H9 (cell line): ENCODE measurements at regions not wholly inside any gene's neighbourhood (a gene's known extent, or its start where the extent isn't known, plus 50 kb on each side); places are given as distances from the start of the nearest gene placed in this dataset.

Experiments used
- DNase-seq: peaks from one replicate; pipeline ENCODE4 v3.0.0-alpha.2; 2017
- H2AFZ ChIP-seq: one replicate; pipeline ENCODE4 v1.6.1; 2013; ENCODE audit warnings: mild to moderate bottlenecking, low read length, control low read depth, moderate library complexity
- H2AK5ac ChIP-seq: 2 replicates; pipeline ENCODE4 v1.6.1; 2013; ENCODE audit warnings: low read length, control low read depth, mixed read lengths; ENCODE audit not compliant: insufficient read length
- H2BK120ac ChIP-seq: one replicate; pipeline ENCODE4 v1.6.1; 2013; ENCODE audit warnings: low read depth, mild to moderate bottlenecking, low read length, control low read depth, inconsistent platforms; ENCODE audit not compliant: poor library complexity, severe bottlenecking
- H2BK12ac ChIP-seq: 2 replicates; pipeline ENCODE4 v1.6.1; 2013; ENCODE audit warnings: low read length, control low read depth, mixed read lengths, low read depth; ENCODE audit not compliant: insufficient read length
- H2BK15ac ChIP-seq: 2 replicates; pipeline ENCODE4 v1.6.1; 2013; ENCODE audit warnings: low read depth, low read length, control low read depth
- H2BK20ac ChIP-seq: one replicate; pipeline ENCODE4 v1.6.1; 2013; ENCODE audit warnings: low read depth, mild to moderate bottlenecking, low read length, control low read depth, inconsistent platforms; ENCODE audit not compliant: poor library complexity, severe bottlenecking
- H2BK5ac ChIP-seq: 2 replicates; pipeline ENCODE4 v1.6.1; 2013; ENCODE audit warnings: low read length, control low read depth, mixed read lengths; ENCODE audit not compliant: insufficient read length
- H3K14ac ChIP-seq: 2 replicates; pipeline ENCODE4 v1.6.1; 2013; ENCODE audit warnings: low read length, control low read depth; ENCODE audit not compliant: insufficient read depth
- H3K18ac ChIP-seq: 2 replicates; pipeline ENCODE4 v1.6.1; 2013; ENCODE audit warnings: low read depth, mild to moderate bottlenecking, mixed read lengths, low read length, control low read depth; ENCODE audit not compliant: insufficient read length
- H3K23ac ChIP-seq: 2 replicates; pipeline ENCODE4 v1.6.1; 2013; ENCODE audit warnings: low read length, control low read depth, mixed read lengths, low read depth; ENCODE audit not compliant: insufficient read length
- H3K23me2 ChIP-seq: 2 replicates; pipeline ENCODE4 v1.6.1; 2013; ENCODE audit warnings: low read depth, mild to moderate bottlenecking, mixed read lengths, low read length, control low read depth; ENCODE audit not compliant: insufficient read length, poor library complexity, severe bottlenecking
- H3K27ac ChIP-seq: 2 replicates; pipeline ENCODE4 v1.5.1; 2013; ENCODE audit warnings: low read length, control low read depth, mixed read lengths, low read depth; ENCODE audit not compliant: insufficient read length
- H3K27me3 ChIP-seq: 2 replicates; pipeline ENCODE4 v1.6.1; 2013; ENCODE audit warnings: low read length, control low read depth, inconsistent platforms; ENCODE audit not compliant: insufficient read depth
- H3K4ac ChIP-seq: 2 replicates; pipeline ENCODE4 v1.6.1; 2013; ENCODE audit warnings: low read depth, mild to moderate bottlenecking, control low read depth, inconsistent platforms, low read length, moderate library complexity
- H3K4me1 ChIP-seq: 2 replicates; pipeline ENCODE4 v1.6.1; 2013; ENCODE audit warnings: low read length, control low read depth, inconsistent platforms; ENCODE audit not compliant: insufficient read depth
- H3K4me2 ChIP-seq: 2 replicates; pipeline ENCODE4 v1.6.1; 2013; ENCODE audit warnings: low read length, control low read depth, mixed read lengths; ENCODE audit not compliant: insufficient read length, insufficient read depth
- H3K56ac ChIP-seq: 2 replicates; pipeline ENCODE4 v1.6.1; 2013; ENCODE audit warnings: low read depth, mild to moderate bottlenecking, mixed read lengths, low read length, control low read depth; ENCODE audit not compliant: insufficient read length
- H3K79me1 ChIP-seq: 2 replicates; pipeline ENCODE4 v1.6.1; 2013; ENCODE audit warnings: low read depth, mild to moderate bottlenecking, moderate library complexity, low read length, control low read depth, inconsistent platforms; ENCODE audit not compliant: insufficient read depth, poor library complexity, severe bottlenecking
- H3K79me2 ChIP-seq: 2 replicates; pipeline ENCODE4 v1.6.1; 2013; ENCODE audit warnings: low read length, control low read depth, inconsistent platforms; ENCODE audit not compliant: insufficient read depth
- H3K9ac ChIP-seq: 2 replicates; pipeline ENCODE4 v1.6.1; 2013; ENCODE audit warnings: low read length, control low read depth, mixed read lengths; ENCODE audit not compliant: insufficient read length; ENCODE audit errors: extremely low read depth
- H3K9me3 ChIP-seq: one replicate; pipeline ENCODE4 v1.6.1; 2013; ENCODE audit warnings: low read depth, low read length, inconsistent platforms; ENCODE audit not compliant: control insufficient read depth
- H3T11ph ChIP-seq: one replicate; pipeline ENCODE4 v1.6.1; 2013; ENCODE audit warnings: mild to moderate bottlenecking, low read length, control low read depth, inconsistent platforms
- H4K20me1 ChIP-seq: one replicate; pipeline ENCODE4 v1.6.1; 2013; ENCODE audit not compliant: control insufficient read depth, insufficient read length, insufficient read depth
- H4K5ac ChIP-seq: 2 replicates; pipeline ENCODE4 v1.6.1; 2013; ENCODE audit warnings: low read depth, mild to moderate bottlenecking, mixed read lengths, low read length, control low read depth; ENCODE audit not compliant: insufficient read length
- H4K8ac ChIP-seq: replicated peaks from 2 replicates; pipeline ENCODE4 v1.6.1; 2013; ENCODE audit warnings: low read length, control low read depth, mixed read lengths, low read depth; ENCODE audit not compliant: insufficient read length
- H4K91ac ChIP-seq: 2 replicates; pipeline ENCODE4 v1.6.1; 2013; ENCODE audit warnings: low read depth, mild to moderate bottlenecking, moderate library complexity, mixed read lengths, low read length, control low read depth; ENCODE audit not compliant: insufficient read length
- H3K27ac Mint-ChIP-seq, 3 experiments: 2 replicates in 2 of 3; 3 replicates in 1 of 3; pipeline ENCODE4 v1.8.0; 2020 to 2021; ENCODE audit warnings: mixed read lengths in 3 of 3, mild to moderate bottlenecking in 1 of 3, moderate library complexity in 1 of 3
- H3K27me3 Mint-ChIP-seq: 2 replicates; pipeline ENCODE4 v1.8.0; 2021; ENCODE audit warnings: low read depth, mild to moderate bottlenecking, moderate library complexity, mixed read lengths
- H3K36me3 Mint-ChIP-seq, 3 experiments: 2 replicates in 2 of 3; 3 replicates in 1 of 3; pipeline ENCODE4 v1.8.0; 2020 to 2021; ENCODE audit warnings: low read depth in 3 of 3, mixed read lengths in 3 of 3; ENCODE audit not compliant: insufficient read depth in 1 of 3
- H3K4me1 Mint-ChIP-seq, 2 experiments: 2 replicates each; pipeline ENCODE4 v1.8.0; 2020; ENCODE audit warnings: mixed read lengths in 2 of 2
- H3K4me3 Mint-ChIP-seq, 2 experiments: 2 replicates in 1 of 2; 3 replicates in 1 of 2; pipeline ENCODE4 v1.8.0; 2020 to 2021; ENCODE audit warnings: mild to moderate bottlenecking in 2 of 2, mixed read lengths in 2 of 2, moderate library complexity in 1 of 2
- H3K9me3 Mint-ChIP-seq, 2 experiments: 2 replicates in 1 of 2; 3 replicates in 1 of 2; pipeline ENCODE4 v1.8.0; 2020; ENCODE audit warnings: mild to moderate bottlenecking in 2 of 2, mixed read lengths in 2 of 2, moderate library complexity in 1 of 2
- WGBS: extraction: QIAGEN DNeasy Blood & Tissue Kit; methylation state at CpG from one replicate; pipeline ENCODE4 v1.1.7; 2013; ENCODE audit warnings: missing lambda C conversion rate, low lambda C conversion rate, mixed read lengths; ENCODE audit not compliant: insufficient read length; ENCODE audit errors: extremely low coverage; 5-methylcytosine and 5-hydroxymethylcytosine counted together
- TF ChIP-seq, protein P1 (sequence below): fragments of 200-600 bp; sonication (generic); conservative IDR thresholded peaks from 3 replicates; pipeline ENCODE4 v1.8.0; 2021; ENCODE audit warnings: antibody characterized with exemption, mild to moderate bottlenecking

DNA sequence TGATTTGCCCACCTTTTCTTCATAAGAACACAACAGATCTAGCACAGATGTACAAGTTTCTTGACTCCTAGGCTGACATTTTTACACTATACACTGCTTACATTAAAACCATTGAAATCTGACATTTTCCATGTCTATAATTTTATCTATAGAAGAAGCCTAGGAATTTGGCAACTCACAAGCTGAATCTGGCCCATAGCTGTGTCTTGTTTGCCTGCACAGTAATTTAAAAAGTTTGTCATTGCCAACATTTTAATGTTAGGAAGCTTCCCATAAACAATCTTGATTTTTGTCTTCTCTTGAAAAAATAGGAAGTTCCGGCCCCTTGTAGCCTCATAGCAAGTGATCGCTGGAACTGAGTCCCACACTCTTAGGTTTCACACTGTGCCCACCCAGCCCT, 394.6 kb upstream of the AZI2 start:
- Histone ChIP-seq H2BK120ac (no peak overlapping the region), H3K4ac (no peak overlapping the region), H2BK12ac (no peak overlapping the region), H4K8ac (no peak overlapping the region), H2BK15ac (no peak overlapping the region), H2AK5ac (no peak overlapping the region), H3K79me2 (no peaks in the 10 kb centered on the region), H2AFZ (no peak overlapping the region), H3K14ac (no peak overlapping the region), H3K27ac (no peak overlapping the region), H3T11ph (no peak overlapping the region), H3K23ac (no peak overlapping the region), H3K56ac (no peak overlapping the region), H2BK5ac (no peak overlapping the region), H3K18ac (no peak overlapping the region), H3K9ac (no peak overlapping the region), H4K20me1 (no peaks in the 10 kb centered on the region), H4K91ac (no peak overlapping the region), H3K4me2 (no peak overlapping the region), H3K4me1 (no peaks in the 10 kb centered on the region), H4K5ac (no peak overlapping the region), H3K9me3 (no peaks in the 10 kb centered on the region), H3K27me3 (no peaks in the 10 kb centered on the region), H3K79me1 (no peaks in the 10 kb centered on the region), H2BK20ac (no peak overlapping the region), H3K23me2 (no peaks in the 10 kb centered on the region)
- H3K4me3 Mint-ChIP-seq = no peak overlapping the region
- DNase-seq = no peak
- TF ChIP-seq, protein P1, sequence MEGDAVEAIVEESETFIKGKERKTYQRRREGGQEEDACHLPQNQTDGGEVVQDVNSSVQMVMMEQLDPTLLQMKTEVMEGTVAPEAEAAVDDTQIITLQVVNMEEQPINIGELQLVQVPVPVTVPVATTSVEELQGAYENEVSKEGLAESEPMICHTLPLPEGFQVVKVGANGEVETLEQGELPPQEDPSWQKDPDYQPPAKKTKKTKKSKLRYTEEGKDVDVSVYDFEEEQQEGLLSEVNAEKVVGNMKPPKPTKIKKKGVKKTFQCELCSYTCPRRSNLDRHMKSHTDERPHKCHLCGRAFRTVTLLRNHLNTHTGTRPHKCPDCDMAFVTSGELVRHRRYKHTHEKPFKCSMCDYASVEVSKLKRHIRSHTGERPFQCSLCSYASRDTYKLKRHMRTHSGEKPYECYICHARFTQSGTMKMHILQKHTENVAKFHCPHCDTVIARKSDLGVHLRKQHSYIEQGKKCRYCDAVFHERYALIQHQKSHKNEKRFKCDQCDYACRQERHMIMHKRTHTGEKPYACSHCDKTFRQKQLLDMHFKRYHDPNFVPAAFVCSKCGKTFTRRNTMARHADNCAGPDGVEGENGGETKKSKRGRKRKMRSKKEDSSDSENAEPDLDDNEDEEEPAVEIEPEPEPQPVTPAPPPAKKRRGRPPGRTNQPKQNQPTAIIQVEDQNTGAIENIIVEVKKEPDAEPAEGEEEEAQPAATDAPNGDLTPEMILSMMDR = no peak
- no peak overlapping the region for H3K27ac Mint-ChIP-seq
- H3K4me1 Mint-ChIP-seq = no peaks in the 10 kb centered on the region; a peak in 1 of 4 replicates
- no peaks in the 10 kb centered on the region for H3K27me3 Mint-ChIP-seq
- H3K9me3 Mint-ChIP-seq = no peaks in the 10 kb centered on the region; a peak in 1 of 5 replicates
- H3K36me3 Mint-ChIP-seq = no peaks in the 10 kb centered on the region
- WGBS = no CpG with 5 or more reads among the region's 2 CpGs
